H1 (cell line): ENCODE measurements at regions not wholly inside any gene's neighbourhood (a gene's known extent, or its start where the extent isn't known, plus 50 kb on each side); places are given as distances from the start of the nearest gene placed in this dataset.

Experiments
- CTCF ChIA-PET: fragments of 300-600 bp; sonication (Branson Sonifier 250); formaldehyde crosslinking; loops from one replicate; lab custom pipeline; 2021; ENCODE audit not compliant: partially characterized antibody; lab: Charles Lee
- POLR2A ChIA-PET: fragments of 300-600 bp; sonication (Branson Sonifier 250); formaldehyde crosslinking; loops from one replicate; lab custom pipeline; 2021; ENCODE audit warnings: inconsistent platforms; ENCODE audit not compliant: partially characterized antibody; lab: Charles Lee
- DNase-seq, 2 experiments: peaks; one replicate each; pipeline versions ENCODE4 v3.0.0 to v3.0.0-alpha.2; 2010 to 2022; ENCODE audit warnings: low spot score in 2 of 2, low read depth in 1 of 2, mixed read lengths in 1 of 2
- FAIRE-seq: peaks from 2 replicates; lab custom pipeline; 2011; peaks lifted over from hg19 to GRCh38; lab: Jason Lieb, UNC
- H2AFZ ChIP-seq: 2 replicates; pipeline ENCODE4 v1.8.1; 2012; ENCODE audit warnings: low read length, inconsistent platforms
- H2AK5ac ChIP-seq: 2 replicates; pipeline ENCODE4 v1.6.1; 2013; ENCODE audit warnings: low read depth, low read length
- H2BK120ac ChIP-seq: replicated peaks from 2 replicates; pipeline ENCODE3; 2013; ENCODE audit warnings: low read depth, low read length, inconsistent platforms
- H2BK12ac ChIP-seq: 2 replicates; pipeline ENCODE4 v1.6.1; 2013; ENCODE audit warnings: low read depth, low read length
- H2BK15ac ChIP-seq: 2 replicates; pipeline ENCODE4 v1.6.1; 2013; ENCODE audit warnings: low read length
- H2BK20ac ChIP-seq: 2 replicates; pipeline ENCODE4 v1.6.1; 2013; ENCODE audit warnings: low read length
- H2BK5ac ChIP-seq: 2 replicates; pipeline ENCODE4 v1.6.1; 2013; ENCODE audit warnings: low read depth, low read length
- H3K14ac ChIP-seq: 2 replicates; pipeline ENCODE4 v1.6.1; 2013; ENCODE audit warnings: inconsistent platforms; ENCODE audit not compliant: insufficient read length
- H3K18ac ChIP-seq: 2 replicates; pipeline ENCODE4 v1.6.1; 2013; ENCODE audit warnings: low read length; ENCODE audit errors: extremely low read depth
- H3K23ac ChIP-seq: 2 replicates; pipeline ENCODE4 v1.6.1; 2013; ENCODE audit warnings: inconsistent platforms; ENCODE audit not compliant: insufficient read length
- H3K23me2 ChIP-seq: 2 replicates; pipeline ENCODE4 v1.6.1; 2013; ENCODE audit warnings: low read depth, low read length
- H3K27ac ChIP-seq: 2 replicates; pipeline ENCODE4 v1.6.1; 2011; ENCODE audit warnings: low read depth, low read length, inconsistent platforms
- H3K27me3 ChIP-seq, 4 experiments: replicated peaks in 1 of 4; 1 replicate in 1 of 4; 2 replicates in 3 of 4; pipeline versions ENCODE4 v1.6.1 to v1.8.1; 2011 to 2013; ENCODE audit warnings: low read length in 3 of 4, mild to moderate bottlenecking in 3 of 4, inconsistent platforms in 2 of 4, mixed read lengths in 2 of 4, moderate library complexity in 1 of 4; ENCODE audit not compliant: control insufficient read depth in 3 of 4, insufficient read depth in 3 of 4; ENCODE audit errors: extremely low read depth in 1 of 4
- H3K36me3 ChIP-seq, 4 experiments: 2 replicates each; pipeline versions ENCODE4 v1.6.1 to v1.8.1; 2011 to 2013; ENCODE audit warnings: mild to moderate bottlenecking in 4 of 4, low read length in 3 of 4, moderate library complexity in 2 of 4, control low read depth in 1 of 4, inconsistent platforms in 1 of 4; ENCODE audit not compliant: insufficient read depth in 4 of 4, control insufficient read depth in 2 of 4
- H3K4ac ChIP-seq: replicated peaks from 2 replicates; pipeline ENCODE3; 2013; ENCODE audit warnings: low read length, low read depth, mixed read lengths, inconsistent platforms; ENCODE audit not compliant: insufficient read length
- H3K4me1 ChIP-seq, 4 experiments: replicated peaks in 1 of 4; 1 replicate in 1 of 4; 2 replicates in 3 of 4; pipeline versions ENCODE4 v1.6.1 to v1.8.1; 2011 to 2013; ENCODE audit warnings: low read length in 3 of 4, inconsistent platforms in 2 of 4, mixed read lengths in 1 of 4; ENCODE audit not compliant: insufficient read depth in 4 of 4, control insufficient read depth in 3 of 4
- H3K4me2 ChIP-seq, 2 experiments: 2 replicates each; pipeline versions ENCODE4 v1.6.1 to v1.8.1; 2011 to 2013; ENCODE audit warnings: low read depth in 2 of 2, low read length in 2 of 2, control low read depth in 1 of 2, inconsistent platforms in 1 of 2, mild to moderate bottlenecking in 1 of 2; ENCODE audit not compliant: insufficient read depth in 1 of 2
- H3K4me3 ChIP-seq, 4 experiments: fragments of 200-600, 300-600 bp in 1 of 4; sonication (generic), shearing (Covaris generic), sonication (Bioruptor Twin) in 1 of 4; 2 replicates each; pipeline versions ENCODE4 v1.5.1 to v1.8.1; 2011 to 2016; ENCODE audit warnings: low read length in 4 of 4, low read depth in 3 of 4, control low read depth in 2 of 4, inconsistent platforms in 2 of 4, mild to moderate bottlenecking in 2 of 4, mixed read lengths in 1 of 4, moderate library complexity in 1 of 4; ENCODE audit not compliant: insufficient read depth in 2 of 4; ENCODE audit errors: extremely low read depth in 1 of 4
- H3K56ac ChIP-seq: replicated peaks from 2 replicates; pipeline ENCODE3; 2013; ENCODE audit warnings: low read depth, mild to moderate bottlenecking, mixed read lengths, low read length, inconsistent platforms; ENCODE audit not compliant: insufficient read length
- H3K79me1 ChIP-seq: 2 replicates; pipeline ENCODE4 v1.6.1; 2013; ENCODE audit warnings: low read depth, low read length, control low read depth
- H3K79me2 ChIP-seq, 2 experiments: 2 replicates each; pipeline versions ENCODE4 v1.6.1 to v1.8.1; 2012 to 2013; ENCODE audit warnings: low read length in 2 of 2, mild to moderate bottlenecking in 2 of 2, inconsistent platforms in 1 of 2; ENCODE audit not compliant: insufficient read depth in 2 of 2, control insufficient read depth in 1 of 2
- H3K9ac ChIP-seq, 4 experiments: replicated peaks in 1 of 4; 1 replicate in 1 of 4; 2 replicates in 3 of 4; pipeline versions ENCODE4 v1.6.1 to v1.8.1; 2011 to 2013; ENCODE audit warnings: low read depth in 3 of 4, low read length in 3 of 4, control low read depth in 2 of 4, mild to moderate bottlenecking in 2 of 4, moderate library complexity in 2 of 4, inconsistent platforms in 1 of 4; ENCODE audit errors: extremely low read depth in 1 of 4
- H3K9me3 ChIP-seq, 2 experiments: 2 replicates each; pipeline versions ENCODE4 v1.6.1 to v1.8.1; 2012 to 2013; ENCODE audit warnings: mild to moderate bottlenecking in 2 of 2, moderate library complexity in 2 of 2, control low read depth in 1 of 2, inconsistent platforms in 1 of 2, low read depth in 1 of 2, low read length in 1 of 2, mixed read lengths in 1 of 2; ENCODE audit not compliant: insufficient read depth in 2 of 2
- H4K20me1 ChIP-seq, 2 experiments: replicated peaks in 1 of 2; 2 replicates each; pipeline versions ENCODE3 to v1.8.1; 2011 to 2013; ENCODE audit warnings: inconsistent platforms in 2 of 2, low read length in 2 of 2, mild to moderate bottlenecking in 1 of 2; ENCODE audit not compliant: insufficient read depth in 2 of 2, control insufficient read depth in 1 of 2
- H4K5ac ChIP-seq: 2 replicates; pipeline ENCODE4 v1.6.1; 2013; ENCODE audit warnings: low read length, low read depth, mixed read lengths, inconsistent platforms; ENCODE audit not compliant: insufficient read length
- H4K8ac ChIP-seq: 2 replicates; pipeline ENCODE4 v1.8.0; 2013; ENCODE audit warnings: mild to moderate bottlenecking, moderate library complexity, low read length, inconsistent platforms; ENCODE audit not compliant: insufficient read depth; ENCODE audit errors: extremely low read depth
- H4K91ac ChIP-seq: replicated peaks from 2 replicates; pipeline ENCODE3; 2013; ENCODE audit warnings: low read length, mixed read lengths, inconsistent platforms; ENCODE audit not compliant: insufficient read length
- ATF3 ChIP-seq: IDR thresholded peaks from 2 replicates; pipeline ENCODE4 v1.6.1; 2011; ENCODE audit warnings: low read depth, mild to moderate bottlenecking, low read length; ENCODE audit not compliant: insufficient read depth
- NANOG ChIP-seq: IDR thresholded peaks from 2 replicates; pipeline ENCODE4 v1.6.1; 2011; ENCODE audit warnings: low read length, low read depth, mild to moderate bottlenecking, inconsistent platforms; ENCODE audit not compliant: insufficient read depth, poor library complexity, severe bottlenecking
- SIRT6 ChIP-seq: IDR thresholded peaks from one replicate; pipeline ENCODE4 v1.7.1; 2012; ENCODE audit warnings: low read length, inconsistent platforms
- YY1 ChIP-seq: IDR thresholded peaks from 2 replicates; pipeline ENCODE4 v1.6.1; 2011; ENCODE audit warnings: low read depth, mild to moderate bottlenecking, low read length
- WGBS, 2 experiments: shearing (Covaris generic) in 1 of 2; methylation state at CpG; one replicate each; pipeline versions ENCODE4 v1.1.6 to v1.1.7; 2013 to 2015; ENCODE audit warnings: low lambda C conversion rate in 2 of 2, mixed read lengths in 2 of 2, inconsistent platforms in 1 of 2, low coverage in 1 of 2, missing lambda C conversion rate in 1 of 2; ENCODE audit not compliant: insufficient replicate concordance in 2 of 2, insufficient coverage in 1 of 2, insufficient read length in 1 of 2; ENCODE audit errors: extremely low coverage in 1 of 2, missing lambda C conversion rate in 1 of 2; 5-methylcytosine and 5-hydroxymethylcytosine counted together

GRCh38 chr11:98736833-98737232, 283.9 kb upstream of the CNTN5 start:
- Histone ChIP-seq H2AFZ (peak overlapping the region; percentile 49), H3K23me2 (no peaks in the 10 kb centered on the region), H3K4me3 (no peak overlapping the region), H2BK5ac (no peak overlapping the region), H2BK120ac (no peak overlapping the region), H3K27me3 (no peaks in the 10 kb centered on the region), H3K9ac (no peak overlapping the region), H3K79me2 (no peaks in the 10 kb centered on the region), H4K5ac (no peak overlapping the region), H3K18ac (no peak overlapping the region), H4K20me1 (no peaks in the 10 kb centered on the region), H2BK12ac (no peak overlapping the region), H3K14ac (no peak overlapping the region), H3K56ac (no peak overlapping the region), H3K4me1 (no peaks in the 10 kb centered on the region), H3K23ac (no peak overlapping the region), H3K4ac (no peak overlapping the region), H4K8ac (no peak overlapping the region), H2AK5ac (no peak overlapping the region), H4K91ac (no peak overlapping the region), H3K27ac (no peak overlapping the region), H3K79me1 (no peaks in the 10 kb centered on the region), H3K9me3 (no peaks in the 10 kb centered on the region), H2BK15ac (no peak overlapping the region), H3K4me2 (no peak overlapping the region), H2BK20ac (no peak overlapping the region), H3K36me3 (no peaks in the 10 kb centered on the region)
- ChIA-PET POLR2A (no interaction called here), CTCF (no interaction called here)
- TF ChIP-seq YY1 (no peak), ATF3 (no peak), SIRT6 (no peak), NANOG (no peak)
- DNase-seq (no peak), FAIRE-seq (no peak)
- WGBS, 2 experiments, result 90% methylated on average over 7 of the region's 7 CpGs; no CpG with 5 or more reads in 1 of the 2 experiments
